ENCODE measurements at regions not wholly inside any gene's neighbourhood (a gene's known extent, or its start where the extent isn't known, plus 50 kb on each side); places are given as distances from the start of the nearest gene placed in this dataset.

- H3K36me3 ChIP-seq, result no peaks in the 10 kb centered on the region
- intact Hi-C loops (cut with DNase I; ENCODE audit: low total_unique reads), result no loop called here
- 80 to 95% (median 84%) methylated on average over 1 of the region's 1 CpG for WGBS, 5 donors
- no peaks in the 10 kb centered on the region for H3K27me3 ChIP-seq (replicated peaks in 1 of 7)
- H3K9me3 ChIP-seq, result no peaks in the 10 kb centered on the region
- TF ChIP-seq POLR2A (IDR thresholded peaks at IDR 0.05), result no peak
- no peak for TF ChIP-seq POLR2AphosphoS5 (IDR thresholded peaks at IDR 0.05)
- TF ChIP-seq CTCF (IDR thresholded peaks at IDR 0.05 in 8 of 11, conservative IDR thresholded peaks at IDR 0.05 in 3 of 11), result no peak
- H3K4me1 ChIP-seq, result no peaks in the 10 kb centered on the region
- no peak overlapping the region for H3K4me3 ChIP-seq
- no peak overlapping the region for H3K27ac ChIP-seq
- no peak for DNase-seq
These were observed 126.7 kb upstream of the EDNRA start for GRCh38 chr4:147354237-147354636.

GRCh38 chr4:147355032-147355656, 125.8 kb upstream of the EDNRA start:
- Histone ChIP-seq H3K4me3 (no peak overlapping the region), H3K4me1 (no peaks in the 10 kb centered on the region), H3K27ac (no peak overlapping the region), H3K27me3 (replicated peaks in 1 of 7) (no peaks in the 10 kb centered on the region), H3K36me3 (no peaks in the 10 kb centered on the region), H3K9me3 (no peaks in the 10 kb centered on the region)
- TF ChIP-seq POLR2A (IDR thresholded peaks at IDR 0.05), result no peak
- TF ChIP-seq POLR2AphosphoS5 (IDR thresholded peaks at IDR 0.05), result no peak
- no peak for TF ChIP-seq CTCF (IDR thresholded peaks at IDR 0.05 in 8 of 11, conservative IDR thresholded peaks at IDR 0.05 in 3 of 11)
- WGBS, 5 donors, result 39 to 61% (median 47%) methylated on average over 3 of the region's 3 CpGs
- DNase-seq, result no peak
- intact Hi-C loops (cut with DNase I; ENCODE audit: low total_unique reads), result no loop called here

GRCh38 chr4:147355847-147356246, 125.0 kb upstream of the EDNRA start:
- no peaks in the 10 kb centered on the region for H3K4me1 ChIP-seq
- TF ChIP-seq CTCF (IDR thresholded peaks at IDR 0.05 in 8 of 11, conservative IDR thresholded peaks at IDR 0.05 in 3 of 11), result no peak
- no peak for TF ChIP-seq POLR2A (IDR thresholded peaks at IDR 0.05)
- no peak for TF ChIP-seq POLR2AphosphoS5 (IDR thresholded peaks at IDR 0.05)
- no peak overlapping the region for H3K4me3 ChIP-seq
- H3K9me3 ChIP-seq, result no peaks in the 10 kb centered on the region
- 69 to 88% (median 82%) methylated on average over 1 of the region's 1 CpG for WGBS, 5 donors
- H3K27ac ChIP-seq, result no peak overlapping the region
- H3K36me3 ChIP-seq, result no peaks in the 10 kb centered on the region
- intact Hi-C loops (cut with DNase I; ENCODE audit: low total_unique reads), result no loop called here
- H3K27me3 ChIP-seq (replicated peaks in 1 of 7), result no peaks in the 10 kb centered on the region
- no peak for DNase-seq

- intact Hi-C loops (cut with DNase I; ENCODE audit: low total_unique reads), result no loop called here
- TF ChIP-seq POLR2A (IDR thresholded peaks at IDR 0.05) (no peak), CTCF (IDR thresholded peaks at IDR 0.05 in 8 of 11, conservative IDR thresholded peaks at IDR 0.05 in 3 of 11) (no peak), POLR2AphosphoS5 (IDR thresholded peaks at IDR 0.05) (no peak)
- Histone ChIP-seq H3K9me3 (no peaks in the 10 kb centered on the region), H3K4me3 (no peak overlapping the region), H3K4me1 (no peaks in the 10 kb centered on the region), H3K36me3 (no peaks in the 10 kb centered on the region), H3K27me3 (replicated peaks in 1 of 7) (no peaks in the 10 kb centered on the region), H3K27ac (peak overlapping the region in 5 of 8 donors; percentile 27 to 59 (median 50))
- DNase-seq, result no peak
- 58 to 87% (median 62%) methylated on average over 3 of the region's 3 CpGs for WGBS, 5 donors
These were observed 120.6 kb upstream of the EDNRA start for GRCh38 chr4:147360301-147360700.
